ENCODE measurements at regions not wholly inside any gene's neighbourhood (a gene's known extent, or its start where the extent isn't known, plus 50 kb on each side); places are given as distances from the start of the nearest gene placed in this dataset.

GRCh38 chr9:134225186-134225585 lies 60.8 kb upstream of the RNU6ATAC start:
- no peaks in the 10 kb centered on the region for H3K9me1 ChIP-seq (replicated peaks; ENCODE audit: control insufficient read depth, extremely low read depth, insufficient read depth, low read length)
- peaks cover 0 to 3% of the 10 kb centered on the region in 2 experiments for H3K27me3 ChIP-seq (ENCODE audit: control insufficient read depth in 2 of 2, insufficient read depth in 2 of 2, low read length in 2 of 2)
- TF ChIP-seq GATA2 (IDR thresholded peaks at IDR 0.05; ENCODE audit: insufficient read depth, insufficient read length, low read depth, low read length), result no peak
- no peak for TF ChIP-seq MAX (IDR thresholded peaks at IDR 0.05; ENCODE audit: insufficient read depth, insufficient read length)
- no peak for TF ChIP-seq MYC (IDR thresholded peaks at IDR 0.05; ENCODE audit: low read depth, low read length)
- TF ChIP-seq JUN (IDR thresholded peaks at IDR 0.05; ENCODE audit: borderline replicate concordance, insufficient read depth, insufficient read length, low read depth), result no peak
- no peak for TF ChIP-seq POLR2AphosphoS5 (IDR thresholded peaks at IDR 0.05; ENCODE audit: insufficient read depth, low read depth, low read length)
- no peak for TF ChIP-seq POLR2A (IDR thresholded peaks at IDR 0.05; ENCODE audit: low read depth, low read length)
- no peak for TF ChIP-seq EZH2 (IDR thresholded peaks at IDR 0.05; ENCODE audit: borderline replicate concordance, low read depth, low read length, severe bottlenecking)
- TF ChIP-seq FOS (IDR thresholded peaks at IDR 0.05; ENCODE audit: borderline replicate concordance, insufficient read depth, low read length), result no peak
- no peak overlapping the region for H3K27ac ChIP-seq (ENCODE audit: insufficient read depth, low read depth, low read length)
- ChIA-PET POLR2A (no interaction called here), CTCF (no interaction called here)
- no peak overlapping the region for H3K4me3 ChIP-seq (replicated peaks in 1 of 3; ENCODE audit: insufficient read depth in 1 of 3, low read depth in 1 of 3, low read length in 3 of 3)
- no peaks in the 10 kb centered on the region for H3K79me2 ChIP-seq (ENCODE audit: control insufficient read depth, insufficient read depth, low read length)
- H4K20me1 ChIP-seq (replicated peaks; ENCODE audit: control insufficient read depth, extremely low read depth, insufficient read depth, low read length), result no peaks in the 10 kb centered on the region
- no peak overlapping the region for H3K4me2 ChIP-seq (ENCODE audit: insufficient read depth, low read length)
- dilution Hi-C loops (cut with MboI; ENCODE audit: extremely low pct_ligation_motif_present, low sequenced_read_pairs), result no loop called here
- H3K4me1 ChIP-seq (ENCODE audit: control insufficient read depth, extremely low read depth, insufficient read depth, low read length), result no peaks in the 10 kb centered on the region
- FAIRE-seq, result no peak
- no peak for DNase-seq (ENCODE audit: low read depth, low spot score)
- BruUV-seq (replicated peaks), result no TSS peak
- H3K9ac ChIP-seq (replicated peaks; ENCODE audit: extremely low read depth, insufficient read depth, low read length), result no peak overlapping the region
- H3K9me3 ChIP-seq (replicated peaks; ENCODE audit: control insufficient read depth, insufficient read depth, low read length), result no peaks in the 10 kb centered on the region
- no peaks in the 10 kb centered on the region for H3K36me3 ChIP-seq (ENCODE audit: control insufficient read depth in 2 of 2, extremely low read depth in 1 of 2, insufficient read depth in 2 of 2, low read length in 2 of 2)
- intact Hi-C loops (cut with micrococcal nuclease), result no loop called here
- no peak overlapping the region for H2AFZ ChIP-seq (ENCODE audit: low read depth, low read length)

DNA sequence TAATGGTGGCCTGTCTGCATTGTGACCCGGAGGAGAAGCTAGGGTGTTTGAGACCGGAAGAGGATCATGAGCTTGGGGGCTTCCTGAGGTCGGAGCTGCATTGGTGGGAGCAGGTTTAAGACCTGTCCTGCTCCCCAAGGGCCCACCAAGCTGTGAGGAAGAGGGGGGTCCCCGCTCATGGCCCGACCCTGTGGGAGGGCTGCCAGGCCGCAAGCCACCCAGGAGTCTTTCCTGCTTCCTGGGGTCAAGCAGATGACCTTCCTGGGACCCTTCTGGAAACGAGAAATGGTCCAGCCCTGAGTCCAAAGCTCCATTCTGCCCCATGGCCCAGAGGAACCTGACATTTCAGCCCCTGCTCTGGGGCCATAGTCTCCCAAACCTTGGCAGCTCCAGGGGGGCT lies 61.5 kb upstream of the RNU6ATAC start:
- no peak overlapping the region for H2AFZ ChIP-seq (ENCODE audit: low read depth, low read length)
- H3K4me2 ChIP-seq (ENCODE audit: insufficient read depth, low read length), result no peak overlapping the region
- H4K20me1 ChIP-seq (replicated peaks; ENCODE audit: control insufficient read depth, extremely low read depth, insufficient read depth, low read length), result no peaks in the 10 kb centered on the region
- H3K9me1 ChIP-seq (replicated peaks; ENCODE audit: control insufficient read depth, extremely low read depth, insufficient read depth, low read length), result no peaks in the 10 kb centered on the region
- DNase-seq (ENCODE audit: low read depth, low spot score) (no peak), FAIRE-seq (no peak)
- no peaks in the 10 kb centered on the region for H3K36me3 ChIP-seq (ENCODE audit: control insufficient read depth in 2 of 2, extremely low read depth in 1 of 2, insufficient read depth in 2 of 2, low read length in 2 of 2)
- no peaks in the 10 kb centered on the region for H3K4me1 ChIP-seq (ENCODE audit: control insufficient read depth, extremely low read depth, insufficient read depth, low read length)
- ChIA-PET CTCF (interaction anchor here (1.4 kb wide), 1 partner anchor 224 kb away, joined by 3 read pairs; no protein-coding TSS in a partner anchor), POLR2A (no interaction called here)
- intact Hi-C loops (cut with micrococcal nuclease) (no loop called here), dilution Hi-C loops (cut with MboI; ENCODE audit: extremely low pct_ligation_motif_present, low sequenced_read_pairs) (no loop called here)
- BruUV-seq (replicated peaks), result no TSS peak
- H3K79me2 ChIP-seq (ENCODE audit: control insufficient read depth, insufficient read depth, low read length), result no peaks in the 10 kb centered on the region
- H3K4me3 ChIP-seq (replicated peaks in 1 of 3; ENCODE audit: insufficient read depth in 1 of 3, low read depth in 1 of 3, low read length in 3 of 3), result no peak overlapping the region
- H3K27me3 ChIP-seq (ENCODE audit: control insufficient read depth in 2 of 2, insufficient read depth in 2 of 2, low read length in 2 of 2), result peaks cover 0 to 3% of the 10 kb centered on the region in 2 experiments
- no peaks in the 10 kb centered on the region for H3K9me3 ChIP-seq (replicated peaks; ENCODE audit: control insufficient read depth, insufficient read depth, low read length)
- TF ChIP-seq CTCF (IDR thresholded peaks at IDR 0.05; ENCODE audit: extremely low read depth in 1 of 2, insufficient read depth in 1 of 2, low read depth in 1 of 2, low read length in 2 of 2), result no peak
- TF ChIP-seq FOS (IDR thresholded peaks at IDR 0.05; ENCODE audit: borderline replicate concordance, insufficient read depth, low read length), result no peak
- no peak overlapping the region for H3K9ac ChIP-seq (replicated peaks; ENCODE audit: extremely low read depth, insufficient read depth, low read length)
- H3K27ac ChIP-seq (ENCODE audit: insufficient read depth, low read depth, low read length), result no peak overlapping the region

All from endothelial cell of umbilical vein (primary cell).